ENCODE measurements at regions not wholly inside any gene's neighbourhood (a gene's known extent, or its start where the extent isn't known, plus 50 kb on each side); places are given as distances from the start of the nearest gene placed in this dataset.

GRCh38 chr2:120565929-120566328, 169.7 kb upstream of the GLI2 start (continued):
- TF ChIP-seq MTF2 (CRISPR knock-in tag; IDR thresholded peaks at IDR 0.05; ENCODE audit: borderline replicate concordance) (no peak), FOXK2 (IDR thresholded peaks at IDR 0.05) (no peak), RXRA (CRISPR knock-in tag; IDR thresholded peaks at IDR 0.05) (peak; percentile 46; the same call in 1 of the 2 replicates), HMG20A (CRISPR knock-in tag; IDR thresholded peaks at IDR 0.05; ENCODE audit: borderline replicate concordance) (peak; percentile 36; the same call in 1 of the 2 replicates), CERS6 (CRISPR knock-in tag; IDR thresholded peaks at IDR 0.05) (no peak), ZBTB38 (CRISPR knock-in tag; IDR thresholded peaks at IDR 0.05) (no peak), SOX13 (IDR thresholded peaks at IDR 0.05) (0 out of 2 replicates have a peak, but pooled peaks have one; percentile 35), SOX13 (CRISPR knock-in tag; conservative IDR thresholded peaks at IDR 0.05 in 1 of 2, IDR thresholded peaks at IDR 0.05 in 1 of 2) (peak in 1 of 2 experiments; percentile 78; a peak in 2 of 4 replicates), CSRNP1 (CRISPR knock-in tag; IDR thresholded peaks at IDR 0.05) (no peak), SSRP1 (CRISPR knock-in tag; IDR thresholded peaks at IDR 0.05) (no peak), ZXDC (CRISPR knock-in tag; IDR thresholded peaks at IDR 0.05) (no peak), NFATC3 (CRISPR knock-in tag; IDR thresholded peaks at IDR 0.05) (no peak), TCF7 (IDR thresholded peaks at IDR 0.05; ENCODE audit: low read depth) (peak; percentile 40; the same call in 1 of the 2 replicates), ZNF674 (CRISPR knock-in tag; IDR thresholded peaks at IDR 0.05; ENCODE audit: low read depth) (no peak), ZBTB1 (CRISPR knock-in tag; IDR thresholded peaks at IDR 0.05; ENCODE audit: borderline replicate concordance) (no peak), GTF2F1 (IDR thresholded peaks at IDR 0.05; ENCODE audit: low read length) (no peak), ZNF552 (CRISPR knock-in tag; IDR thresholded peaks at IDR 0.05; ENCODE audit: borderline replicate concordance) (no peak), HNRNPK (IDR thresholded peaks at IDR 0.05; ENCODE audit: low read depth, low read length, poor library complexity, severe bottlenecking) (no peak)
- TF ChIP-seq, protein P1, sequence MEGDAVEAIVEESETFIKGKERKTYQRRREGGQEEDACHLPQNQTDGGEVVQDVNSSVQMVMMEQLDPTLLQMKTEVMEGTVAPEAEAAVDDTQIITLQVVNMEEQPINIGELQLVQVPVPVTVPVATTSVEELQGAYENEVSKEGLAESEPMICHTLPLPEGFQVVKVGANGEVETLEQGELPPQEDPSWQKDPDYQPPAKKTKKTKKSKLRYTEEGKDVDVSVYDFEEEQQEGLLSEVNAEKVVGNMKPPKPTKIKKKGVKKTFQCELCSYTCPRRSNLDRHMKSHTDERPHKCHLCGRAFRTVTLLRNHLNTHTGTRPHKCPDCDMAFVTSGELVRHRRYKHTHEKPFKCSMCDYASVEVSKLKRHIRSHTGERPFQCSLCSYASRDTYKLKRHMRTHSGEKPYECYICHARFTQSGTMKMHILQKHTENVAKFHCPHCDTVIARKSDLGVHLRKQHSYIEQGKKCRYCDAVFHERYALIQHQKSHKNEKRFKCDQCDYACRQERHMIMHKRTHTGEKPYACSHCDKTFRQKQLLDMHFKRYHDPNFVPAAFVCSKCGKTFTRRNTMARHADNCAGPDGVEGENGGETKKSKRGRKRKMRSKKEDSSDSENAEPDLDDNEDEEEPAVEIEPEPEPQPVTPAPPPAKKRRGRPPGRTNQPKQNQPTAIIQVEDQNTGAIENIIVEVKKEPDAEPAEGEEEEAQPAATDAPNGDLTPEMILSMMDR (CRISPR knock-in tag; IDR thresholded peaks at IDR 0.05), result no peak
